ENCODE measurements at regions not wholly inside any gene's neighbourhood (a gene's known extent, or its start where the extent isn't known, plus 50 kb on each side); places are given as distances from the start of the nearest gene placed in this dataset.

DNA sequence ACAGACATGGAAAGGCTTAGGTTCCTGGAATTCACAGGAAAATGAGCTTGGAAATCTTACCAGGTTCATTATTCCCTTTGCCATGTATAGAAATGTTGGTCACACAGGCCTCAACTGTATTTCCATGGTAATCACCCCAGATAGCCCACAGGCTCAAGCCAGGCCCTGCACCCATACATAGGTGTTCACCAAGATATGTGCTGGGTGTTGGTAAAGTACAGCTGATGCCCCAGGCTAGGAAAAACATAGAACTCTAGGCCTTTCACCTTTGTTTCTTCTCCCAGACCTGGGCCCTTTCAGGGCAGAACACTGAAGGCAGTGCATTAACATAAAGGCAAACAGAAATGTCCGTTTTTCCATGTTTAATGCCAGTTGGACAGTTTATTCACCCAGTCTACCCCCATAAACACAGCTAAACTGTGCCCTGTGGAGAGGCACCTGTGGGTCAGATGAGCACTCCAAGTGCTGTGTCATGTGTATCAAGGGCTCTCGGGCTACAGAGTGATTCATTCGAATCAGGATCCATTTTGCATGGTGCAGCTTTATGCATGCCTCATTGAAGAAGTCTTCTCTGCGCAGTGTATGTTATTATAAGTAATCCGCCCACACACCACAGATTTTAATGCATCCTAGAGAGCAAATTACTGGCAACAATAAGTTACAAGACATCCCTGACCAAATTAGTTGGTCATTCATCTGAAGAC lies 93.4 kb upstream of the SLC30A5 start:
- Histone ChIP-seq H3K4me3 (no peak overlapping the region), H3K36me3 (no peaks in the 10 kb centered on the region), H3K4me1 (ENCODE audit: insufficient read depth) (no peaks in the 10 kb centered on the region), H3K27me3 (no peaks in the 10 kb centered on the region), H3K9me3 (no peaks in the 10 kb centered on the region), H3K27ac (no peak overlapping the region)
- TF ChIP-seq POLR2A (IDR thresholded peaks at IDR 0.05) (no peak), EP300 (IDR thresholded peaks at IDR 0.05) (no peak)
- TF ChIP-seq, protein P1, sequence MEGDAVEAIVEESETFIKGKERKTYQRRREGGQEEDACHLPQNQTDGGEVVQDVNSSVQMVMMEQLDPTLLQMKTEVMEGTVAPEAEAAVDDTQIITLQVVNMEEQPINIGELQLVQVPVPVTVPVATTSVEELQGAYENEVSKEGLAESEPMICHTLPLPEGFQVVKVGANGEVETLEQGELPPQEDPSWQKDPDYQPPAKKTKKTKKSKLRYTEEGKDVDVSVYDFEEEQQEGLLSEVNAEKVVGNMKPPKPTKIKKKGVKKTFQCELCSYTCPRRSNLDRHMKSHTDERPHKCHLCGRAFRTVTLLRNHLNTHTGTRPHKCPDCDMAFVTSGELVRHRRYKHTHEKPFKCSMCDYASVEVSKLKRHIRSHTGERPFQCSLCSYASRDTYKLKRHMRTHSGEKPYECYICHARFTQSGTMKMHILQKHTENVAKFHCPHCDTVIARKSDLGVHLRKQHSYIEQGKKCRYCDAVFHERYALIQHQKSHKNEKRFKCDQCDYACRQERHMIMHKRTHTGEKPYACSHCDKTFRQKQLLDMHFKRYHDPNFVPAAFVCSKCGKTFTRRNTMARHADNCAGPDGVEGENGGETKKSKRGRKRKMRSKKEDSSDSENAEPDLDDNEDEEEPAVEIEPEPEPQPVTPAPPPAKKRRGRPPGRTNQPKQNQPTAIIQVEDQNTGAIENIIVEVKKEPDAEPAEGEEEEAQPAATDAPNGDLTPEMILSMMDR (IDR thresholded peaks at IDR 0.05) = no peak
- WGBS, 3 donors = 87 to 93% (median 89%) methylated on average over 5 of the region's 5 CpGs
- DNase-seq = no peak
- intact Hi-C loops (cut with DNase I) = no loop called here

DNA sequence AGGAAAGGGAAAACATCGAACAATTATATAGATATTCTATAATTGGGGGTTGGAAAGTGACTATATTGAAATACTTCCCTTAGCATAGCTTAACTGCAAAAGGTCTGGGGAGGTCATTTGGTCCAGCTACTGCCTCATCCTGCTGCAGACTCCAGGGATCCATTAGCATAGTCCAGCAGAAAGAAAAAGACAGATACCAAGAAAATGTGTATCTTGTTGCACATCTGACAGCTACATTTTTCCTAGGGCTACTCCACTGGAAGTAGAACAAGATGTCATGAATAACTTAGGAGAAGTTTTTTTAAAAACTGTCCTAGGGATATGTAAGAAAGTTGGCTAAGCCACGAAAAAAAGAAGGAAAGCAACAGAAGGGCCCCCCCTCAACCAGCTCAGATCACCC lies 92.9 kb upstream of the SLC30A5 start:
- TF ChIP-seq POLR2A (IDR thresholded peaks at IDR 0.05) = no peak
- TF ChIP-seq, protein P1 (IDR thresholded peaks at IDR 0.05) = no peak
- TF ChIP-seq EP300 (IDR thresholded peaks at IDR 0.05) = no peak
- Histone ChIP-seq H3K27me3 (no peaks in the 10 kb centered on the region), H3K4me3 (no peak overlapping the region), H3K9me3 (no peaks in the 10 kb centered on the region), H3K36me3 (no peaks in the 10 kb centered on the region), H3K27ac (no peak overlapping the region), H3K4me1 (ENCODE audit: insufficient read depth) (no peaks in the 10 kb centered on the region)
- no peak for DNase-seq
- intact Hi-C loops (cut with DNase I) = no loop called here
- 75 to 80% (median 76%) methylated on average over 2 of the region's 2 CpGs for WGBS, 3 donors

DNA sequence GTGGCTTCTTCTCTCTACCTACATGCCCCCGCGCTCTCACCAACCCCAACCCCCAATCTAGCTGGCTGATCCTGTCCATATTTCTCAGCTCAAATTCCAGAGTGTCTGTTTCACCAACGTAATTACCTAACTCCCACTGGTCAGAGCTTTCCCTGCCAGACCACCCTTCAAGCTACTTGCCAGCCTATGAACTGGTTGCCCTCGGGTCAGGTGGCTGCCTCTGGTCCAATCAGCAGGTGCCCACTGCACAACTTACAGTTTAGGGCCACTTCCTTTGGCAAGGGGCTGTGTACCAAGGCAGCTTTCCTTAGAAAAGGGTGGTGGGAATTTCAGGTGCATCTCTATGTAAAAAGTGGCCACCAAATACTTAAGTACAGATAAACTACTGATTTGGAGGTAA lies 92.2 kb upstream of the SLC30A5 start:
- H3K9me3 ChIP-seq = no peaks in the 10 kb centered on the region
- H3K27ac ChIP-seq = no peak overlapping the region
- TF ChIP-seq POLR2A (IDR thresholded peaks at IDR 0.05) = no peak
- TF ChIP-seq, protein P1 (IDR thresholded peaks at IDR 0.05) = no peak
- TF ChIP-seq EP300 (IDR thresholded peaks at IDR 0.05) = no peak
- H3K4me3 ChIP-seq = no peak overlapping the region
- intact Hi-C loops (cut with DNase I) = no loop called here
- no peak for DNase-seq
- no peaks in the 10 kb centered on the region for H3K36me3 ChIP-seq
- 60 to 74% (median 62%) methylated on average over 4 of the region's 4 CpGs for WGBS, 3 donors
- H3K27me3 ChIP-seq = no peaks in the 10 kb centered on the region
- H3K4me1 ChIP-seq (ENCODE audit: insufficient read depth) = no peaks in the 10 kb centered on the region

DNA sequence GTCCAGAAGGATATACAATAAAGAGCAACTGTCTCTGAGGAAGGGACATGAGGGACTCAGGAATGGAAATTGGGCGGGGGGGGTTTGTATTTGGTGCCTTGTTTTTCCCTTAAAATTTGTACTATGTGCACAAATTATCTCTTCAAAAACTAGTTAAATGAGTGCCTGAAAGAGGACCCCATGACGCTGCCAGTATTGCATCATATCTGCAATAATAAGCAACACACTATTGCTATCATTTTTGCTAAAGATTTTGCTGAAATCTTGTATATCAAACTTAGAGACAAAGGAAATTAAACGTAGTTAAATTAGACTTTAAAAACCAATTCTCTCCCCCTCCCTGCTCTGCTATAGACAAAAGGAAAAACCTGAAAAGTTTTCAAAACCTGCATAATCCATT lies 89.7 kb upstream of the SLC30A5 start:
- Histone ChIP-seq H3K9me3 (no peaks in the 10 kb centered on the region), H3K36me3 (no peaks in the 10 kb centered on the region), H3K4me3 (no peak overlapping the region), H3K27me3 (no peaks in the 10 kb centered on the region), H3K27ac (no peak overlapping the region), H3K4me1 (ENCODE audit: insufficient read depth) (no peaks in the 10 kb centered on the region)
- DNase-seq = no peak
- intact Hi-C loops (cut with DNase I) = no loop called here
- 70 to 76% (median 72%) methylated on average over 3 of the region's 3 CpGs for WGBS, 3 donors
- TF ChIP-seq, protein P1 (IDR thresholded peaks at IDR 0.05) = no peak
- TF ChIP-seq POLR2A (IDR thresholded peaks at IDR 0.05) = no peak
- TF ChIP-seq EP300 (IDR thresholded peaks at IDR 0.05) = no peak

Measured in ovary (tissue), 7 donors.